ENCODE measurements at regions not wholly inside any gene's neighbourhood (a gene's known extent, or its start where the extent isn't known, plus 50 kb on each side); places are given as distances from the start of the nearest gene placed in this dataset.

- Histone ChIP-seq H3K4me1 (ENCODE audit: low read length) (no peaks in the 10 kb centered on the region), H3F3A (ENCODE audit: insufficient read depth, low read length) (no peaks in the 10 kb centered on the region), H3K36me3 (replicated peaks; ENCODE audit: insufficient read depth, low read length) (no peaks in the 10 kb centered on the region), H3K27me3 (replicated peaks; ENCODE audit: insufficient read depth, low read length) (no peaks in the 10 kb centered on the region), H3K9me2 (replicated peaks; ENCODE audit: insufficient read depth, low read length) (no peaks in the 10 kb centered on the region), H3K27ac (ENCODE audit: low read length) (no peak overlapping the region), H3K79me2 (ENCODE audit: low read length) (no peaks in the 10 kb centered on the region), H2AFZ (ENCODE audit: low read length) (no peak overlapping the region), H3K4me3 (ENCODE audit: low read length) (no peak overlapping the region), H4K20me1 (ENCODE audit: insufficient read depth, low read length) (no peaks in the 10 kb centered on the region), H3K4me2 (ENCODE audit: low read depth, low read length) (no peak overlapping the region), H3K9me3 (replicated peaks; ENCODE audit: insufficient read depth, low read length) (no peaks in the 10 kb centered on the region), H3K9ac (ENCODE audit: low read length) (no peak overlapping the region)
- no peak for DNase-seq
- TF ChIP-seq EZH2 (optimal IDR thresholded peaks at IDR 0.05; ENCODE audit: low read depth, low read length) (no peak), EZH2phosphoT487 (IDR thresholded peaks at IDR 0.05; ENCODE audit: low read length) (no peak)
- TF ChIP-seq, protein P1, sequence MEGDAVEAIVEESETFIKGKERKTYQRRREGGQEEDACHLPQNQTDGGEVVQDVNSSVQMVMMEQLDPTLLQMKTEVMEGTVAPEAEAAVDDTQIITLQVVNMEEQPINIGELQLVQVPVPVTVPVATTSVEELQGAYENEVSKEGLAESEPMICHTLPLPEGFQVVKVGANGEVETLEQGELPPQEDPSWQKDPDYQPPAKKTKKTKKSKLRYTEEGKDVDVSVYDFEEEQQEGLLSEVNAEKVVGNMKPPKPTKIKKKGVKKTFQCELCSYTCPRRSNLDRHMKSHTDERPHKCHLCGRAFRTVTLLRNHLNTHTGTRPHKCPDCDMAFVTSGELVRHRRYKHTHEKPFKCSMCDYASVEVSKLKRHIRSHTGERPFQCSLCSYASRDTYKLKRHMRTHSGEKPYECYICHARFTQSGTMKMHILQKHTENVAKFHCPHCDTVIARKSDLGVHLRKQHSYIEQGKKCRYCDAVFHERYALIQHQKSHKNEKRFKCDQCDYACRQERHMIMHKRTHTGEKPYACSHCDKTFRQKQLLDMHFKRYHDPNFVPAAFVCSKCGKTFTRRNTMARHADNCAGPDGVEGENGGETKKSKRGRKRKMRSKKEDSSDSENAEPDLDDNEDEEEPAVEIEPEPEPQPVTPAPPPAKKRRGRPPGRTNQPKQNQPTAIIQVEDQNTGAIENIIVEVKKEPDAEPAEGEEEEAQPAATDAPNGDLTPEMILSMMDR (IDR thresholded peaks at IDR 0.05; ENCODE audit: low read length), result no peak
Measured at GRCh38 chr6:139654888-139655782, 280.7 kb upstream of the CITED2 start.

GRCh38 chr6:139654309-139654708 lies 279.9 kb upstream of the CITED2 start:
- Histone ChIP-seq H4K20me1 (ENCODE audit: insufficient read depth, low read length) (no peaks in the 10 kb centered on the region), H3K27me3 (replicated peaks; ENCODE audit: insufficient read depth, low read length) (no peaks in the 10 kb centered on the region), H3K27ac (ENCODE audit: low read length) (no peak overlapping the region), H3F3A (ENCODE audit: insufficient read depth, low read length) (no peaks in the 10 kb centered on the region), H2AFZ (ENCODE audit: low read length) (no peak overlapping the region), H3K9me3 (replicated peaks; ENCODE audit: insufficient read depth, low read length) (no peaks in the 10 kb centered on the region), H3K9ac (ENCODE audit: low read length) (no peak overlapping the region), H3K4me1 (ENCODE audit: low read length) (no peaks in the 10 kb centered on the region), H3K4me3 (ENCODE audit: low read length) (no peak overlapping the region), H3K9me2 (replicated peaks; ENCODE audit: insufficient read depth, low read length) (no peaks in the 10 kb centered on the region), H3K79me2 (ENCODE audit: low read length) (no peaks in the 10 kb centered on the region), H3K4me2 (ENCODE audit: low read depth, low read length) (no peak overlapping the region), H3K36me3 (replicated peaks; ENCODE audit: insufficient read depth, low read length) (no peaks in the 10 kb centered on the region)
- TF ChIP-seq, protein P1 (IDR thresholded peaks at IDR 0.05; ENCODE audit: low read length), result no peak
- DNase-seq, result no peak

DNA sequence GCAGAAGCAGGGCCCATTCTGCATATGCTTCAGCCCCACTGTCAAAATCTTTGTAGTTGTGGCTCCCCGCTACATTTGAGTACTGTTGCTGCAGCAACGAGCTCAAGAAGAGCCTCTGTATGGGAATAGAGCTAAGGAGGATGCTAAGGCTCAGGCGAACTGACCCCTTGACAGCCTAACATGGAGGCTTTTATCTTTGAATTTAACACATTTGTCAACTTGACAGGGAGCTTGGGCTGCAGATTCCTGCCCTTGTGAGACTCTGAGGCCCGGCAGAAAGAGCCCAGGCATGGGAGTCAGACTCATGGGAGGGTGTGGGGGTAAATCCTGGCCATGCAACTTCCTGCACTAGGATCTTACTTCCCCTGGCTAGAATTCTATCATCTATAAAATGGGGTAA lies 278.7 kb upstream of the CITED2 start:
- TF ChIP-seq EZH2phosphoT487 (IDR thresholded peaks at IDR 0.05; ENCODE audit: low read length) (no peak), EZH2 (optimal IDR thresholded peaks at IDR 0.05; ENCODE audit: low read depth, low read length) (no peak)
- TF ChIP-seq, protein P1 (IDR thresholded peaks at IDR 0.05; ENCODE audit: low read length), result no peak
- Histone ChIP-seq H3K4me2 (ENCODE audit: low read depth, low read length) (no peak overlapping the region), H3K27ac (ENCODE audit: low read length) (no peak overlapping the region), H4K20me1 (ENCODE audit: insufficient read depth, low read length) (no peaks in the 10 kb centered on the region), H3K27me3 (replicated peaks; ENCODE audit: insufficient read depth, low read length) (no peaks in the 10 kb centered on the region), H3K9me3 (replicated peaks; ENCODE audit: insufficient read depth, low read length) (no peaks in the 10 kb centered on the region), H3K4me1 (ENCODE audit: low read length) (no peaks in the 10 kb centered on the region), H3F3A (ENCODE audit: insufficient read depth, low read length) (no peaks in the 10 kb centered on the region), H3K9ac (ENCODE audit: low read length) (no peak overlapping the region), H3K79me2 (ENCODE audit: low read length) (no peaks in the 10 kb centered on the region), H3K4me3 (ENCODE audit: low read length) (no peak overlapping the region), H3K9me2 (replicated peaks; ENCODE audit: insufficient read depth, low read length) (no peaks in the 10 kb centered on the region), H2AFZ (ENCODE audit: low read length) (no peak overlapping the region), H3K36me3 (replicated peaks; ENCODE audit: insufficient read depth, low read length) (no peaks in the 10 kb centered on the region)
- DNase-seq, result no peak
